A673 (cell line): ENCODE measurements at regions not wholly inside any gene's neighbourhood (a gene's known extent, or its start where the extent isn't known, plus 50 kb on each side); places are given as distances from the start of the nearest gene placed in this dataset.

Source experiments
- BruUV-seq: library from RNA; stranded (reverse); fragments of 400-500 nt; replicated peaks from 2 replicates; lab custom pipeline; 2021; lab: Mats Ljungman, UMichigan
- CTCF ChIA-PET: fragments of 300-600 bp; sonication (Branson Sonifier 250); formaldehyde crosslinking; loops from one replicate; lab custom pipeline; 2022; ENCODE audit warnings: antibody characterized with exemption; lab: Charles Lee
- POLR2A ChIA-PET: fragments of 300-600 bp; sonication (Branson Sonifier 250); formaldehyde crosslinking; loops from one replicate; lab custom pipeline; 2022; ENCODE audit warnings: antibody characterized with exemption; ENCODE audit not compliant: low non-redundant PET; lab: Charles Lee
- DNase-seq: peaks from one replicate; pipeline ENCODE4 v3.0.0-alpha.2; 2015; ENCODE audit warnings: low spot score
- H3K27ac ChIP-seq: fragments of 200-600 bp; sonication (generic); 2 replicates; pipeline ENCODE4 v1.5.1; 2016; ENCODE audit warnings: mixed run types, low read depth, mild to moderate bottlenecking, mixed read lengths, antibody characterized with exemption, low read length; ENCODE audit not compliant: poor library complexity, severe bottlenecking
- H3K27me3 ChIP-seq: fragments of 200-600 bp; sonication (generic); replicated peaks from 2 replicates; pipeline ENCODE4 v1.6.1; 2017; ENCODE audit warnings: mixed run types, low read depth, mild to moderate bottlenecking, mixed read lengths, antibody characterized with exemption, low read length; ENCODE audit not compliant: insufficient read depth, poor library complexity
- H3K36me3 ChIP-seq: fragments of 200-600 bp; sonication (generic); 2 replicates; pipeline ENCODE4 v1.6.1; 2016; ENCODE audit warnings: mixed run types, mild to moderate bottlenecking, mixed read lengths, antibody characterized with exemption, low read length; ENCODE audit not compliant: insufficient read depth, poor library complexity, severe bottlenecking
- H3K4me1 ChIP-seq: fragments of 200-600 bp; sonication (generic); 2 replicates; pipeline ENCODE4 v1.6.1; 2017; ENCODE audit warnings: mixed run types, mild to moderate bottlenecking, mixed read lengths, antibody characterized with exemption, low read length; ENCODE audit not compliant: insufficient read depth, poor library complexity, severe bottlenecking
- H3K4me3 ChIP-seq: fragments of 200-600 bp; sonication (generic); 2 replicates; pipeline ENCODE4 v1.5.1; 2016; ENCODE audit warnings: low read depth, mixed run types, mild to moderate bottlenecking, mixed read lengths, low read length; ENCODE audit not compliant: poor library complexity, severe bottlenecking
- H3K9me3 ChIP-seq: fragments of 200-600 bp; sonication (generic); 2 replicates; pipeline ENCODE4 v1.6.1; 2016; ENCODE audit warnings: mixed run types, low read depth, mild to moderate bottlenecking, mixed read lengths, antibody characterized with exemption, low read length; ENCODE audit not compliant: poor library complexity, severe bottlenecking
- EZH2 ChIP-seq: fragments of 200-600 bp; sonication (generic); IDR thresholded peaks from 2 replicates; pipeline ENCODE4 v1.6.1; 2017; ENCODE audit warnings: borderline replicate concordance, low read depth, mild to moderate bottlenecking, mixed read lengths, antibody characterized with exemption, low read length; ENCODE audit not compliant: poor library complexity, severe bottlenecking
- intact Hi-C: fragments of 100-400 bp; cut with micrococcal nuclease; formaldehyde crosslinking; loops from one replicate; pipeline ENCODE4 v1.10.0; 2022; ENCODE audit not compliant: unreplicated experiment
- TF ChIP-seq, protein P1 (sequence below): fragments of 300-800, 200-600 bp; sonication (generic); conservative IDR thresholded peaks from 2 replicates; pipeline ENCODE4 v1.5.1; 2017; ENCODE audit warnings: low read depth, mild to moderate bottlenecking, antibody characterized with exemption, low read length, moderate library complexity, mixed read lengths

- no peak for DNase-seq
- Histone ChIP-seq H3K9me3 (no peaks in the 10 kb centered on the region), H3K4me1 (no peaks in the 10 kb centered on the region), H3K27me3 (no peaks in the 10 kb centered on the region), H3K36me3 (no peaks in the 10 kb centered on the region), H3K4me3 (no peak overlapping the region), H3K27ac (no peak overlapping the region)
- CTCF ChIA-PET, result no interaction called here
- POLR2A ChIA-PET, result no interaction called here
- BruUV-seq, result no TSS peak
- no peak for TF ChIP-seq EZH2
- TF ChIP-seq, protein P1, sequence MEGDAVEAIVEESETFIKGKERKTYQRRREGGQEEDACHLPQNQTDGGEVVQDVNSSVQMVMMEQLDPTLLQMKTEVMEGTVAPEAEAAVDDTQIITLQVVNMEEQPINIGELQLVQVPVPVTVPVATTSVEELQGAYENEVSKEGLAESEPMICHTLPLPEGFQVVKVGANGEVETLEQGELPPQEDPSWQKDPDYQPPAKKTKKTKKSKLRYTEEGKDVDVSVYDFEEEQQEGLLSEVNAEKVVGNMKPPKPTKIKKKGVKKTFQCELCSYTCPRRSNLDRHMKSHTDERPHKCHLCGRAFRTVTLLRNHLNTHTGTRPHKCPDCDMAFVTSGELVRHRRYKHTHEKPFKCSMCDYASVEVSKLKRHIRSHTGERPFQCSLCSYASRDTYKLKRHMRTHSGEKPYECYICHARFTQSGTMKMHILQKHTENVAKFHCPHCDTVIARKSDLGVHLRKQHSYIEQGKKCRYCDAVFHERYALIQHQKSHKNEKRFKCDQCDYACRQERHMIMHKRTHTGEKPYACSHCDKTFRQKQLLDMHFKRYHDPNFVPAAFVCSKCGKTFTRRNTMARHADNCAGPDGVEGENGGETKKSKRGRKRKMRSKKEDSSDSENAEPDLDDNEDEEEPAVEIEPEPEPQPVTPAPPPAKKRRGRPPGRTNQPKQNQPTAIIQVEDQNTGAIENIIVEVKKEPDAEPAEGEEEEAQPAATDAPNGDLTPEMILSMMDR, result no peak
- intact Hi-C loops, result no loop called here
Observed at GRCh38 chr16:76052725-76053124, 224.5 kb upstream of the CNTNAP4 start.

DNA sequence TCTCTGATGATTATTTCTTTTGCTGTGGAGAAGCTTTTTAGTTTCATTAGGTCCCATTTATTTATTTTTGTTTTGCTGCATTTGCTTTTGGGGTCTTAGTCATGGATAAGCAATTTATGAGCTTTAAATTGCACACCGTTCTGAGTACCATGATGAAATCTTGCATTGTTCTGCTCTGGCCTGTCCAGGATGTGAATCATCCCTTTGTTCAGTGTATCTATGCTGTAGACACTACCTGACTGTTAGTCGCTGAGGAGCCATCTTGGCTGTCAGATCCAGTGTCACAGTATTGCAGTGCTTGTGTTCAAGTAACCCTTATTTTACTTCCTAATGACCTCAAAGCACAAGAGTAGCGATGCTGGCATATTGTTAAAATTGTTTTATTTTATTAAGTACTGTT is 218.0 kb upstream of the CNTNAP4 start:
- H3K27ac ChIP-seq, result no peak overlapping the region

GRCh38 chr16:76059701-76060100 is 217.5 kb upstream of the CNTNAP4 start:
- peaks cover 17% of the 10 kb centered on the region for H3K27me3 ChIP-seq
- DNase-seq, result no peak
- ChIA-PET CTCF (no interaction called here), POLR2A (no interaction called here)
- intact Hi-C loops, result no loop called here
- H3K4me1 ChIP-seq, result no peaks in the 10 kb centered on the region
- no peaks in the 10 kb centered on the region for H3K9me3 ChIP-seq
- no peak for TF ChIP-seq EZH2
- TF ChIP-seq, protein P1, result no peak
- no peaks in the 10 kb centered on the region for H3K36me3 ChIP-seq
- H3K4me3 ChIP-seq, result no peak overlapping the region
- H3K27ac ChIP-seq, result no peak overlapping the region
- BruUV-seq, result no TSS peak

More for the DNA sequence above, 218.0 kb upstream of the CNTNAP4 start:
- Histone ChIP-seq H3K4me3 (no peak overlapping the region), H3K36me3 (no peaks in the 10 kb centered on the region), H3K27me3 (peaks cover 17% of the 10 kb centered on the region), H3K4me1 (no peaks in the 10 kb centered on the region), H3K9me3 (no peaks in the 10 kb centered on the region)
- POLR2A ChIA-PET, result no interaction called here
- CTCF ChIA-PET, result no interaction called here
- TF ChIP-seq, protein P1, result no peak
- TF ChIP-seq EZH2, result no peak
- DNase-seq, result no peak
- intact Hi-C loops, result no loop called here
- no TSS peak for BruUV-seq
